Transverse colon (tissue), 3 donors: ENCODE measurements at regions not wholly inside any gene's neighbourhood (a gene's known extent, or its start where the extent isn't known, plus 50 kb on each side); places are given as distances from the start of the nearest gene placed in this dataset.

Experiments
- EP300 ChIP-seq: sonication (generic); formaldehyde crosslinking; IDR thresholded peaks from one replicate; pipeline ENCODE4 v1.6.1; 2017; ENCODE audit warnings: antibody characterized with exemption, low read depth
- POLR2A ChIP-seq: fragments of 450-650 bp; IDR thresholded peaks from one replicate; pipeline ENCODE4 v1.6.1; 2016; ENCODE audit warnings: antibody characterized with exemption, mild to moderate bottlenecking, moderate library complexity
- TF ChIP-seq, protein P1 (sequence below), 5 experiments: fragments of 200-600 bp in 3 of 5; fragments of 450-650 bp in 2 of 5; sonication (generic) in 3 of 5; IDR thresholded peaks; 1 replicate in 2 of 5; 2 replicates in 3 of 5; pipeline ENCODE4 v1.5.1; 2016 to 2017; ENCODE audit warnings: antibody characterized with exemption in 5 of 5, inconsistent platforms in 3 of 5, mild to moderate bottlenecking in 2 of 5, moderate library complexity in 1 of 5

- TF ChIP-seq, protein P1, sequence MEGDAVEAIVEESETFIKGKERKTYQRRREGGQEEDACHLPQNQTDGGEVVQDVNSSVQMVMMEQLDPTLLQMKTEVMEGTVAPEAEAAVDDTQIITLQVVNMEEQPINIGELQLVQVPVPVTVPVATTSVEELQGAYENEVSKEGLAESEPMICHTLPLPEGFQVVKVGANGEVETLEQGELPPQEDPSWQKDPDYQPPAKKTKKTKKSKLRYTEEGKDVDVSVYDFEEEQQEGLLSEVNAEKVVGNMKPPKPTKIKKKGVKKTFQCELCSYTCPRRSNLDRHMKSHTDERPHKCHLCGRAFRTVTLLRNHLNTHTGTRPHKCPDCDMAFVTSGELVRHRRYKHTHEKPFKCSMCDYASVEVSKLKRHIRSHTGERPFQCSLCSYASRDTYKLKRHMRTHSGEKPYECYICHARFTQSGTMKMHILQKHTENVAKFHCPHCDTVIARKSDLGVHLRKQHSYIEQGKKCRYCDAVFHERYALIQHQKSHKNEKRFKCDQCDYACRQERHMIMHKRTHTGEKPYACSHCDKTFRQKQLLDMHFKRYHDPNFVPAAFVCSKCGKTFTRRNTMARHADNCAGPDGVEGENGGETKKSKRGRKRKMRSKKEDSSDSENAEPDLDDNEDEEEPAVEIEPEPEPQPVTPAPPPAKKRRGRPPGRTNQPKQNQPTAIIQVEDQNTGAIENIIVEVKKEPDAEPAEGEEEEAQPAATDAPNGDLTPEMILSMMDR (IDR thresholded peaks at IDR 0.05), result no peak
- TF ChIP-seq POLR2A, result no peak
- TF ChIP-seq EP300, result no peak
These were observed 347.4 kb upstream of the KLHL29 start for GRCh38 chr2:23037596-23037995.
